ENCODE measurements at regions not wholly inside any gene's neighbourhood (a gene's known extent, or its start where the extent isn't known, plus 50 kb on each side); places are given as distances from the start of the nearest gene placed in this dataset.

GRCh38 chr1:164183854-164184635 is 374.9 kb upstream of the PBX1 start:
- no peak for TF ChIP-seq RAD21 (conservative IDR thresholded peaks at IDR 0.05)
- TF ChIP-seq, protein P1, sequence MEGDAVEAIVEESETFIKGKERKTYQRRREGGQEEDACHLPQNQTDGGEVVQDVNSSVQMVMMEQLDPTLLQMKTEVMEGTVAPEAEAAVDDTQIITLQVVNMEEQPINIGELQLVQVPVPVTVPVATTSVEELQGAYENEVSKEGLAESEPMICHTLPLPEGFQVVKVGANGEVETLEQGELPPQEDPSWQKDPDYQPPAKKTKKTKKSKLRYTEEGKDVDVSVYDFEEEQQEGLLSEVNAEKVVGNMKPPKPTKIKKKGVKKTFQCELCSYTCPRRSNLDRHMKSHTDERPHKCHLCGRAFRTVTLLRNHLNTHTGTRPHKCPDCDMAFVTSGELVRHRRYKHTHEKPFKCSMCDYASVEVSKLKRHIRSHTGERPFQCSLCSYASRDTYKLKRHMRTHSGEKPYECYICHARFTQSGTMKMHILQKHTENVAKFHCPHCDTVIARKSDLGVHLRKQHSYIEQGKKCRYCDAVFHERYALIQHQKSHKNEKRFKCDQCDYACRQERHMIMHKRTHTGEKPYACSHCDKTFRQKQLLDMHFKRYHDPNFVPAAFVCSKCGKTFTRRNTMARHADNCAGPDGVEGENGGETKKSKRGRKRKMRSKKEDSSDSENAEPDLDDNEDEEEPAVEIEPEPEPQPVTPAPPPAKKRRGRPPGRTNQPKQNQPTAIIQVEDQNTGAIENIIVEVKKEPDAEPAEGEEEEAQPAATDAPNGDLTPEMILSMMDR (IDR thresholded peaks at IDR 0.05; ENCODE audit: poor library complexity, severe bottlenecking) = no peak
- TF ChIP-seq TAF1 (IDR thresholded peaks at IDR 0.05; ENCODE audit: low read depth) = no peak
- TF ChIP-seq SMC3 (conservative IDR thresholded peaks at IDR 0.05; ENCODE audit: poor library complexity) = no peak
- TF ChIP-seq MXI1 (conservative IDR thresholded peaks at IDR 0.05; ENCODE audit: poor library complexity, severe bottlenecking) = no peak

Measured in neural cell (in vitro differentiated cells).